NCI-H774 (cell line): ENCODE measurements at regions not wholly inside any gene's neighbourhood (a gene's known extent, or its start where the extent isn't known, plus 50 kb on each side); places are given as distances from the start of the nearest gene placed in this dataset.
"Not testable (repeated sequence)": the region's sequence is repeated elsewhere in the genome, so short reads cannot be mapped to it uniquely, and the experiment has no call there.

Experiments used
- DNase-seq: peaks from one replicate; lab custom pipeline; 2025; lab: John Stamatoyannopoulos, UW

DNA sequence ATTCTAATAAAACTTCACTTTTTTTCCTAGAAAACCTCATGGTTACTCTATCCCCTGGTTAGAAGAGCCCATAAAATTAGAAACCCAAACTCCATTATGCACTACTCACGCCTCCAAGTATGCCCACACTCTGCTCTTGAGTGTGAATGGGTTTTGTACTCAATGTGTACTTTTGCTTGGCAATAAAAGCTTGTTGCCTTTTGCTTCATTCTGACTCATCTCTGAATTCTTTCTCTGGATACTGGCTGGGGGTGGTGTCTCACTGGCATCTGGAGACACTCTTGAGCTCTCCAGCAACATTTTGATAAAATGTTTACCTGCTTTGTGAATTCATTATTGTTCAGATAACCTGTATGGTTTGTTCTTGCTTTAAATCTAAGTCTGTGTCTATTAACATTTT, 963.3 kb downstream of the TRAM1L1 start:
- no peak for DNase-seq

DNA sequence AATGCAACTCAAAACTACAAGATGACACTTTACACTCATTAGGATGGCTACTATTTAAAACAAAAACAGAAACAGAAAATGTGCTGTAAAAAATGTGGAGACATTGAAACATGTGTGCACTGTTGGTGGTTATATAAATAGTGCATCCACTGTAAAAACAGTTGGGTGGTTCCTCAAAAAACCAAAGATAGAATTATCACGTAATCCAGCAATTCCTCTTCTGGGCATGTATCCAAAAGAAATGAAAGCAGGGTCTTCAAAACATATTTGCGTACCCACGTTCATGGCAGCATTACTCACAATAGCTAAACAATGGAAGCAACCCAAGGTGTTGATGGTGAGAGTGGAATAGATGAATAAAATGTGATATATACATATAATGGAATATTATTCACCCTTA, 967.2 kb downstream of the TRAM1L1 start:
- no peak for DNase-seq

DNA sequence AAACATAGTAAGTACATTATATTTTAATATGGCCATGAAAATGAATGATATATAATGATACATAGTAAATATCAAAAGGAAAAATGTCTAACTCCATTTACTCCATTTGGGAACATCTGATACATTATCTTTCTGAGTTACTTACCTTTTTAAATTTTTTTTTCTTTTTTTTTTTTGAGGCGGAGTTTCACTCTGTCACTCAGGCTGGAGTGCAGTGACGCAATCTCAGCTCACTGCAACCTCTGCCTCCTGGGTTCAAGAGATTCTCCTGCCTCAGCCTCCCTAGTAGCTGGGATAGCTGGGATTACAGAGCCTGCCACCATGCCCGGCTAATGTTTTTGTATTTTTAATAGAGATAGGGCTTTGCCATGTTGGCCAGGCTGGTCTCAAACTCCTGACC, 972.5 kb downstream of the TRAM1L1 start:
- not testable (repeated sequence) for DNase-seq

DNA sequence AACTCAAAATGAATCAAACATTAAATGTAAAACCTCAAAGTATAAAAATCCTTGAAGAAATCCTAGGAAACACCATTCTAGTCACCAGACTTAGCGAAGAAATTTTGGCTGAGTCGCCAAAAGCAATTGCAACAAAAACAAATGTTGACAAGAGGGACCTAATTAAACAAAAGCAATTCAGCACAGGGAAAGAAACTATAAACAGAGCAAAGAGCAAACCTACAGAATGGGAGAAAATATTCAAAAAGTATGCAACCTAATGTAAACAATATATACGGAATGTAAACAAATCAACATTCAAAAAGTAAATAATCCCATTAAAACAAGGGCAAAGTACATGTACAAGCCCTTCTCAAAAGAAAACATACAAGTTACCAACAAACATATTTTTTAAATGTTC, 974.7 kb downstream of the TRAM1L1 start:
- no peak for DNase-seq

DNA sequence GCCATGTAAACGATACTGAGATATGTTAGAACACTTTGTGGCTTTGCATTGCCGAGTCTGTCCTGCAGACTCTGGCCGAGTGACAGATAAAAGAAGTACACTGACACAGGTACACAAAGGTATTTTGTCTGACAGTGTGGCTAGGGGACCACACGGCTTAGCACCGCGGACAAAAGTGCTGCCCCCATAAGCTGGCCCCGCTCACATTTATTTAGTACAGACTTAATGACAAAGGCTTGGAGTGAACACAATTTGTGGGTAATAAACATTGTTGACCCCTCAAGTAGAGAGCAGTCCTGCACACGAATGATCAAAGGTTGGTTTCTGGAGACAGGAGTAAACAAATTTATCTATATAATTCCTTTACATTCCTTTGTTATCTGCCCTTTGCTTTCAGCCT, 976.8 kb downstream of the TRAM1L1 start:
- no peak for DNase-seq

DNA sequence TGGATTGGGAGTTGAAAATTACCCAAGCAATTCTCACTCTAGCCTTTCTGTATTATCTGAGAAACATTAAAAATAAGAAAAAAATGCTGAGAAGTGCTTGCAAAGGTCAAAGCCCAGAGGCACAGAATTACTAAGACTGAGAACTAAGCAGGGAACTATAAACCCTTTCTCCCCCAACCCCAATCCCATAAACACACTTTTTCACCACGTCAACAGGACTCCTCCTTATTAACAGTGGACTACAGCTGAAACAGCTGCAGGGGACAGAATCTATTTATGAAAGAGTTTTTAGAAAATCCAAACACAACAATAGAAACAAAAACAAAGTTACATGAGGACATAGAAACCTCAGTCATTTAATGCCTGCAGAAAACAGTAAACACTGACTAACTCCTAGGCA, 984.1 kb downstream of the TRAM1L1 start:
- DNase-seq, result no peak

DNA sequence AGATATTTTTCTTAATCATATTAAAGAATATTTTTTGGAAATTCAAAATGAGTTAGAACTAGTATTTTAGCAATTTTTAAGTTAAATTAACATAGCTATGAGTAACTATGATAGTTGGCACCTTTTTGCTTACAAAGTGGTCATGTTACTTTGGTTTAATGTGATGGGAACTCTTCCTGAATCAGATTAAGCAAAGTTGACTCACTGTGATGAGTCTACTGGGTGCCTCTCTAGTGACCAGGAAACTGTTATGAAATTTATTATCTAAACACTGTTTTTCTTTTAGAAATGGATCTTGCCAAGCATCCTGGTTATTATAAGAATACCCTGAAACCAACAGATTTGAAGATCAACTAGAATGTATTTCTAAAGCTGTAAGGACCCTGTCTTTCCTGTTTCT, 985.8 kb downstream of the TRAM1L1 start:
- no peak for DNase-seq

DNA sequence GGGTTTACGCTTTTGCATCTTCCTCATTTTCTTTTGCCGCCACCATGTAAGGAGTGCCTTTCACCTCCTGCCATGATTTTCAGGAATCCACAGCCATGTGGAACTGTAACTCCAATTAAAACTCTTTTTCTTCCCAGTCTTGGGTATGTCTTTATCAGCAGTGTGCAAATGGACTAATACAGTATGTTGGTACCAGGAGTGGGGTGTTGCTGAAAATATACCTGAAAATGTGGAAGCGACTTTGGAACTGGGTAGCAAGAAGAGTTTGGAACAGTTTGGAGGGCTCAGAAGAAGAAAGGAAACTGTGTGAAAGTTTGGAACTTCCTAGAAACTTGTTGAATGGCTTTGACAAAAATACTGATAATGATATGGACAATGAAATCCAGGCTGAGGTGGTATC, 983.9 kb upstream of the NDST4 start:
- not testable (repeated sequence) for DNase-seq

DNA sequence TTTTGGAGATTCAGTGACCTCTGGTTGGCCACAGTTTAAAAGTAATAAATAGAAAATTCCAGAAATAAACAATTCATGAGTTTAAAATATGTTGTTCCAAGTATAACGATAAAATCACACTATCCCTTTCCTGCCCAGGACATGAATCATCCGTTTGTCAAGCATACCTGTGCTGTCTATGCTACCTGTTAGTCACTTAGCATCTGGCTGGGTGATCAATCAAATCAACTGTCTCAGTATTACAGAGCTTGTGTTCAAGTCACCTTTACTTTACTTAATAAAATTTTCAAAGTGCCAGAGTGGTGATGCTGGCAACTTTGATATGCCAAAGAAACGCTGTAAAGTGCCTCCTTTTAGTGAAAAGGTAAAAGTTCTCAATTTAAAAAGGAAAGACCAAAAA, 979.5 kb upstream of the NDST4 start:
- DNase-seq, result no peak

DNA sequence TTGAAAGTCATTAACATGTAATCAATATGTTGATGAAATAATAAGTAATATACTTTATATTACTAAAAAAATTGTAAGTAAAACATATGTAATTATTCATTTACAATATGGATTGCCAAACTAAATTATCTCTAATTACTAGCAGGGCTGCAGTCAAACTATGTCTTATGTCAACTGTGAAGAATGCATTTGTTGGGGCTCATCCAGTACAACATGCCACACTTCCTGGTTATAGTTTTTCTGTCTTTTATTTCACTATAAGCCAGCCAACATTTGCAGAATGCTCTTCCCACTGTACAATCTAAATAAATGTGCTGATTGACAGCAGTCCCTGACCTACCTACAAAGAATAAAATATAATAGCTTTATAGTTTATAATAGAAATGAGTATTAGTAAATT, 975.4 kb upstream of the NDST4 start:
- no peak for DNase-seq

DNA sequence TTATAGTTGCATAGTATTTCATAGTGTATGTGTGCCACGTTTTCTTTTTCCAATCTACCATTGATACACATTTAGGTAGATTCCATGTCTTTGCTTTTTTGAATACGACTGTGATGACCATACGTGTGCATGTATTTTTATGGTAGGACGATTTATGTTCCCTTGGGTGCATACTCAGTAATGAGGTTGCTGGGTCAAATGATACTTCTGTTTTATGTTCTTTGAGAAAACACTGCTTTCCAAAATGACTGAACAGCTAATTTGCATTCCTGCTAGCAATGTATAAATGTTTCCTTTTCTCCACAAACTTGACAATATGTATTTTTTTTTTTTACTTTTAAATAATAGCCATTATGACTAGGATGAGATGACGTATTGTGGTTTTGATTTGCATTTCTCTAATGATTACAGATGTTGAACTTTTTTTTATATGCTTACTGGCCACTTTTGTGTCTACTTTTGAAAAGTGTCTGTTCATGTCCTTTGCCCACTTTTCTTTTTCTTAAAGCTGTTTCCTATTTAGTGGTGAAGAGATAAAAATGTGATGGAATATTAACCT, 969.5 kb upstream of the NDST4 start:
- no peak for DNase-seq

DNA sequence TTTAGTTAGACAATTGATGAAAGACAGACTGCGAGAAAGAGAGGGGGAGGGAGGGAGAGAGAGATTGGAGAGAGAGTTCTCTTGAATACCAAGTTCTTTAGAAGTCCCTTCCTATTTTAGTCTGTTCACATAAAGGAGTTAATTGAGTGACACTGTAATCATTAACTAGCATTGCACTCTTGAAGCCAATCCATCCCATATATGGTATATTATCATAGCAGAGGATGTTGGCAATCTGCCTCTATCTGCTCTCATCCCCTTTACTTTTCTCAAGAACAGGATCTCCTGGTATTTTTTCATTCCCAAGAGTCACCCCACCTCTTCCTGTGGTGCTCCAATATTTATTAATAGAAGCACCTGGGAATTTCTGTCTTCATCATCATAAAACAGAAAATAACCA, 959.6 kb upstream of the NDST4 start:
- no peak for DNase-seq

DNA sequence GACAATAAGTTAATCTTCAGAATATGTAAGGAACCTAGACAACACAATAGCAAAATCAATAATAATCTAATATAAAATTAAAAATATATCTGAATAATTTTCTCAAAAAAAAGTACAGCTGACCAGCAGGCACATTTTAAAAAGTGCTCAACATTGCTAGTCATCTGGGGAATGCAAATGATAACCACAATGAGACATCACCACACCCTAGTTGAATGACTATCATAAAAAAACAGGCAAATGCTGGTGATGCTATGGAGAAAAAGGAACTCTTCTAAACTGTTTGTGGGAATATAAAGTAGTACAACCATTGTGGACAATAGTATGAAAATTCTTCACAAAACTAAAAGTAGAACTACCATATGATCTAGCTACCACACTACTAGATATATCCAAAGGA, 956.9 kb upstream of the NDST4 start:
- no peak for DNase-seq

DNA sequence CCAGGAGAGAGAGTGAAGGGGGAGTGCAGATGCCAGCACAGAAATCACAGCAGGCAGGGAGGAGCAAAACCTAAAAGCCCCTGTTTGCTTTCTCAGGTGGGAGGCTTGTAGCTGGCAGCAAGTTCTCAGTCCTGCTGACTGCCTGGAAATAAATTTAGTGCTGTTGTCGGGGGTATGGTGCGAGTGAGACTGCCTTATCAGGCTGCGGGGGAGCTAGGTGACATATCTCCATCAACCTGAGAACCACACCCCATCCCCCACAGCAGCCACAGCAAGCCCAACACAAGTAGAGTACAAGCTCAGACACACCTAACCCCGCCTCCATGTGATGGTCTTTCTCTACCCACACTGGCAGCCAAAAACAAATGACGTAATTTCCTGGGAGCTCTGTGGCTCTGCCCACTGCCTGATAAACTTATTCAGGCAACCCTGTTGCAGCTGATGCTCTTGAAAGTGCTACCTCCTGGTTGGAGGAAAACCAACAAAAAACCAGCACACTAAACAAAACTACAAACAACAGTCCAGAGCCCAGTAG, 953.4 kb upstream of the NDST4 start:
- no peak for DNase-seq

DNA sequence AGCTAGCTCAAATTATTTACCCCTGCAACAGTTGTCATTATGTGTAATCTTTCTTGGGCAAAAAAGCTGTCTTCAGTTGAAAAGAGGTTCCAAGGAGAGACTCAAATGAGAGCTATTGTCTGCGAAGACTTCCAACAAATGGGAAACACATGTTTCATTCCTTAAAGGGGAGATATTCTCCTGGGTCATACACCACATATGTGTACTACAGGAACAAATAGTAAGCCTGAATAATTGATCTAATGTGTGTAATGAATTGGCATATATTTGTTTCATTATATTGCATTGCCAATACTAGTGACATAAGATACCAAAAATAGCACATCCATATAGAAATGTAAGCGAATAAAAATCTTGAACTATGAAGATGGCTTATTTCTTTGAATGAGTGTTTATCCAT, 950.9 kb upstream of the NDST4 start:
- no peak for DNase-seq

DNA sequence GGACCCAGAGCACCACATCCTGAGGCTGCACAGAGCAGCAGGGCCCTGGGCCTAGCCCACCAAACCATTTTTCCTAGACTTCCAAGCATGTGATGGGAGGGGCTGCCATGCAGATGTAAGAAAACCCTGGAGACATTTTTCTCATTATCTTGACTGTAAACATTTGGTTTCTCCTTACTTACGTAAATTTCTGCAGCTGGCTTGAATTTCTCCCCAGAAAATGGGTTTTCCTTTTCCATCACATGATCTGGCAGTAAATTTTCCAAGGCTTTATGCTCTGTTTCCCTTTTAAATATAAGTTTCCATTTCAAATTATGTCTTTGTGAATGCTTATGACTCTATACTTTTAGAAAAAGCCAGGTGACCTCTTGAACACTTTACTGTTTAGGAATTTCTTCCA, 945.9 kb upstream of the NDST4 start:
- DNase-seq, result no peak

DNA sequence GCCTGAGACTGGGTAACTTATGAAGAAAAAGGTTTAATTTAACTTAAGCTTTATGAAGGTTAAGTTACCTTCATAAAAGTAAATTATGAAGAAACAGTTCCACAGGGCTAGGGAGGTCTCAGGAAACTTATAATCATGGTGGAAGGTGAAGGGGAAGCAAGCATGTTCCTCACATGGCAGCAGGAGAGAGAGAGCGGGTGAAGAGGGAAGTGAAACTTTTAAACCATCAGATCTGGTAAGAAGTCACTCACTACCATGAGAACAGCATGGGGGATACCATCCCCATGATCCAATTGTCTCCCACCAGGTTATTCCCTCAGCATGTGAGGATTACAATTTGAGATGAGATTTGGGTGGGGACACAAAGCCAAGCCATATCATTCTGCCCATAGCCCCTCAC, 944.7 kb upstream of the NDST4 start:
- DNase-seq, result no peak

DNA sequence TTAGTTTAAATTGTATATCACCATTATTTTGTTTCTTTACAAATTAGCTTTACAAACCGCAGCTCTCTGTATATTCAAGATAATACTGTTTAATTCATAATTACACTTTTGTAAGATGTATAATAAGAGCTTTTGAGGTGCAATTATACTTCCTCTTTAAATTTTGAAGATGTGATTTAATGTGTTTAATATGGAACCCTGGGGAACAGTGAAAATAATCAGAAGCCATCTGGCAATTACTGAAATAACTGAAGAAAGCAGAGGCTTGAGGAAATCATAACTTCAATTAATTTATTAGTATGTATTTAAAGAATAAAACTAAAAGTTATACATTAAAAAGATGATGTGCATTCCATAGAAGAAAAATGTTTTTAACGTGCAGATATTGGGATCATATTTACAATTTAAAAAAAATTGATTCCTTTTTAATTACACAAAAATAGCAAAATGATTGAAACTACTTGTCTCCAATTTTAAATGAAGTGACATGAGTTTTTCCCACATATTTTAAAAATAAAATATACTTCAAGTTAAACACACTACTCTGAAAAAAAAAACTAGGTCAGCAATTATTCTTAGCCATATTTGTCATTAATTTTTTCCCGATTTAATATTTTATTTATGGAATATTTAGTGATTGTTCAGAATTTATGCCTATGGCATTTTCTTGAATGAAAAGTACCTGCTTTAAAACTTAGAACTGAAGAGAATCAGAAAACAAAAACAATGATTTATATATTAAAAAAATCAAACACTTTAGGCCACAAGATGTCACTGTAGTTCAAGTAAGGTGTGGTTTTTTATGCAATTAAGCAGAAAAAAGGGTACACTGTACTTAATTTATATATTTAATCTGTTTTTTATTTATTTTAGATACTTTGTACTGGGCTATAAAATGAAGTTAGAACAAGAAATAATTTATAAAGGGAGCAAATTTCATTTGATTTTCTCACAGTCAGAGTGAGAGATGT, 942.7 kb upstream of the NDST4 start:
- no peak for DNase-seq

DNA sequence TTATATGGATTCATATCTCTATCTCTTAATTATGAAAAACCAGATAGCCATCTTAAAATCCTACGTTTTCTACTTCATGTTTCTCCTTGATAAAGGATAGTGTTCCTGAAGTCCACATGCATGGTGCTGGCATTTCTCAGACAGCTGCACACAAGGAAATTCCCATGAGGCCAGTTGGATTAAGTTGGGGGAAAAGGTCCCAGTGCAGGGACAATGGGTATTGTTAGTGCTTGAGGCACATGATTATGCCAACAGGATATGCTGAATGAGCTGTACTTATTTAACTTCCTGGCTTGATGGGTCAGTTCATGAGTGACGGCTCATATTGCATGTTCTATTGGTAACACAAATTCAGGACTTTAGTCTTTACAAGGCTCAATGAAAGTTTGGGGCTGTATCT, 913.9 kb upstream of the NDST4 start:
- no peak for DNase-seq

DNA sequence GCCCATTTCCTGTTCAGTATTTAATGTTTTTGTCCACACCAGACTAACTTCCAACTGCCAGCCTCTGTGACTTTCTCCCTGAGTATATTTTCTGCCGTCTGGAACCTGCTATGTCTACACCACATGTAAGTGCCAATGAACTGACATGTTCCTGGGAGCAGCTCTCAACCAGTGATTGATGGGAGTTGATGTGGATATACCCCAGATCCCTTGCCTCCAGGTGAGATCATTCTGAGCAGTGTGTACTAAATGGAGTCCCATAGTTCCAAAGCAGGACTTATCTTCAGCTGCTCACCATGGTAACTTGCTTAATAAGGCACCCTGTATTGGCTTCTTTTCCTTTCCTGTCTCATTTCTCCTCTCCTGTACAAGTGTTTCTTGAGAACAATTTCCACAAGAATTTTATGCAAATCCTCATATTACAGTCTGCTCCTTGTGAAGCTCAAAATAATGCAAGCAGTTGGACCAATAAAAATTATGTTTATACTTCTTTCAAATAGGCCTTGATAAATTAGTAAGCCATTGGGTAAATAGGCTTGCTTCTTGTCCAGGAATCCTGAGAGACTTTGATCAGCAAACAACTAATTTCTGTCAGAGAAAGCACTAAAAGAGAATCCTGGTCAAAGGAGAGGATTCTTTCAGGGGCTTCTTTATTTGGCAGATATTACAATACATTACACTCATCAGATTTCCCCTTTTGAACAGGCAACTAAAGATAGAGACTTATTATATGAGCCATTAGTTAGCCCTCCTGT, 911.7 kb upstream of the NDST4 start:
- DNase-seq, result no peak

DNA sequence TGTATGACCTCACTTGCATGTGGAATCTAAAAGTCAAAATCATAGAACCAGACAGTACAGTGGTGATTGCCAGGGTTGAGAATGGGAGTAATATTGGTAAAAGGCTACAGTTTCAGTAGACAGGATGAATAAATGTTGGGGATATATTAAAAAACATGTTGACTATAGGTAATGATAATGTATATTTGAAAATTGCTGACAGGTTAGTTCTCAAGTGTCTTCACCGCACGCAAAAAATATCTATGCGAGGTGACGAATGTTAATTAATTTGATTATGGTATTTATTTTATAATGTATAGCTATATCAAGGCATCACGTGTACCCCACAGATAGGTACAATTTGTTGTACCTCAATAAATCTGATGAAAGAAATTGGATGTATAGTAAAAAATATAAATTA, 909.6 kb upstream of the NDST4 start:
- no peak for DNase-seq

DNA sequence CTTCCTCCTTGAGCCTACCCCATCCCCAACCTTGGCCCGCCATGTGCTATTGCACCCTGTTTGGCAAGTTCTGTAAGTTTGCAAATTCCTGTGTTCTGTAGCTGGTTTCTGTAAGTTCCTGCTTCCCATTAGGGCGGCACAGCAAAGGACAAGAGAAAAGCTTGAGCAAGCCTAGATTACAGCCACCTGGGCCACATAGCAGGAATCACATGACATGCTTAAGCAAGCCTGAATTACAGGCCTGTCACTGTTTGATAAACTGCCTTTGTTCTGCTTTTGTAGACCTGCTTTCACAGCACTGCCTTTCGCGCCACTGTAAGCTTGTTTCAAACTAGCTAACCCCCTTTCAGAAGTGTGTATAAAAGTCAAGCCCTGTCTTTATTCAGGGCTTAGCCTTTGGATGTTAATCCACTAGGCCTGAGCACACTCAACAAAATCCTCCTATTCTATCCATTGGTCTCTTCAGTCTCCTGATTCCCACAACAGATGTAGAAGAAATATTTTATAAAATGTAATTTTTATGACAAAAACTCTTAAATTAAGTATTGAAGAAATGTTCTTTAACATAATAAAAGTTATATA, 906.8 kb upstream of the NDST4 start:
- DNase-seq, result no peak
